Breast epithelium (tissue), 4 donors: ENCODE measurements at regions not wholly inside any gene's neighbourhood (a gene's known extent, or its start where the extent isn't known, plus 50 kb on each side); places are given as distances from the start of the nearest gene placed in this dataset.

ENCODE experiments used
- DNase-seq, 2 donors: peaks; one replicate each; pipeline ENCODE4 v3.0.0-alpha.2; 2019; ENCODE audit warnings: low spot score in 2 of 2
- H3K27ac ChIP-seq, 2 donors: fragments of 200-600 bp; sonication (generic) in 1 of 2; one replicate each; pipeline ENCODE4 v1.5.1; 2016 to 2019; ENCODE audit warnings: mild to moderate bottlenecking in 1 of 2
- H3K27me3 ChIP-seq, 2 donors: fragments of 200-600 bp; sonication (generic) in 1 of 2; one replicate each; pipeline versions ENCODE4 v1.5.1 to v1.6.0; 2017 to 2019; ENCODE audit warnings: control low read depth in 1 of 2, mild to moderate bottlenecking in 1 of 2
- H3K36me3 ChIP-seq: fragments of 200-600 bp; one replicate; pipeline ENCODE4 v1.5.1; 2019
- H3K4me1 ChIP-seq, 2 donors: fragments of 200-600 bp; sonication (generic); one replicate each; pipeline ENCODE4 v1.5.1; 2016 to 2019; ENCODE audit warnings: control low read depth in 1 of 2
- H3K4me3 ChIP-seq, 3 donors: fragments of 200-600 bp; sonication (generic); 1 replicate in 2 of 3; 2 replicates in 1 of 3; pipeline ENCODE4 v1.5.1; 2016 to 2019; ENCODE audit warnings: mild to moderate bottlenecking in 3 of 3, moderate library complexity in 2 of 3
- H3K9me3 ChIP-seq, 2 donors: fragments of 200-600 bp; sonication (generic) in 1 of 2; one replicate each; pipeline ENCODE4 v1.5.1; 2016 to 2019; ENCODE audit warnings: control low read depth in 1 of 2
- CTCF ChIP-seq, 3 donors: fragments of 450-650 bp; IDR thresholded peaks; one replicate each; pipeline ENCODE4 v1.5.1; 2016 to 2017; ENCODE audit warnings: antibody characterized with exemption in 3 of 3, mild to moderate bottlenecking in 3 of 3, moderate library complexity in 3 of 3
- POLR2A ChIP-seq: fragments of 450-650 bp; IDR thresholded peaks from one replicate; pipeline ENCODE4 v1.6.1; 2016; ENCODE audit warnings: antibody characterized with exemption, mild to moderate bottlenecking, moderate library complexity
- POLR2AphosphoS5 ChIP-seq, 3 donors: sonication (generic); formaldehyde crosslinking; IDR thresholded peaks; one replicate each; pipeline ENCODE4 v1.6.1; 2017; ENCODE audit warnings: antibody characterized with exemption in 3 of 3
- intact Hi-C: fragments of 100-400 bp; cut with DNase I; formaldehyde crosslinking; loops from one replicate; pipeline ENCODE4 v1.15.1; 2023; ENCODE audit warnings: low total_unique reads

- H3K4me3 ChIP-seq = no peak overlapping the region
- H3K27ac ChIP-seq = no peak overlapping the region
- H3K27me3 ChIP-seq = no peaks in the 10 kb centered on the region
- no peaks in the 10 kb centered on the region for H3K36me3 ChIP-seq
- intact Hi-C loops = no loop called here
- no peaks in the 10 kb centered on the region for H3K9me3 ChIP-seq
- no peaks in the 10 kb centered on the region for H3K4me1 ChIP-seq
- TF ChIP-seq POLR2A (no peak), CTCF (IDR thresholded peaks at IDR 0.05) (no peak), POLR2AphosphoS5 (IDR thresholded peaks at IDR 0.05) (no peak)
- DNase-seq = no peak
Measured at GRCh38 chr14:27410981-27411380, 813.1 kb upstream of the NOVA1 start.

- intact Hi-C loops = no loop called here
- H3K4me3 ChIP-seq = no peak overlapping the region
- no peak overlapping the region for H3K27ac ChIP-seq
- no peaks in the 10 kb centered on the region for H3K9me3 ChIP-seq
- DNase-seq = no peak
- H3K36me3 ChIP-seq = no peaks in the 10 kb centered on the region
- no peaks in the 10 kb centered on the region for H3K4me1 ChIP-seq
- no peaks in the 10 kb centered on the region for H3K27me3 ChIP-seq
- TF ChIP-seq POLR2A (no peak), POLR2AphosphoS5 (IDR thresholded peaks at IDR 0.05) (no peak), CTCF (IDR thresholded peaks at IDR 0.05) (no peak)
Measured at GRCh38 chr14:27427796-27428195, 830.0 kb upstream of the NOVA1 start.

- H3K4me3 ChIP-seq = no peak overlapping the region
- no peak for DNase-seq
- H3K4me1 ChIP-seq = no peaks in the 10 kb centered on the region
- H3K36me3 ChIP-seq = no peaks in the 10 kb centered on the region
- no peak overlapping the region for H3K27ac ChIP-seq
- no peaks in the 10 kb centered on the region for H3K9me3 ChIP-seq
- no peaks in the 10 kb centered on the region for H3K27me3 ChIP-seq
- intact Hi-C loops = no loop called here
- TF ChIP-seq POLR2A (no peak), CTCF (IDR thresholded peaks at IDR 0.05) (no peak), POLR2AphosphoS5 (IDR thresholded peaks at IDR 0.05) (no peak)
Measured at GRCh38 chr14:27435923-27436670, 838.3 kb upstream of the NOVA1 start.

GRCh38 chr14:27484633-27485032, 886.8 kb upstream of the NOVA1 start:
- DNase-seq = no peak
- TF ChIP-seq POLR2A (no peak), POLR2AphosphoS5 (IDR thresholded peaks at IDR 0.05) (no peak), CTCF (IDR thresholded peaks at IDR 0.05) (no peak)
- Histone ChIP-seq H3K27ac (no peak overlapping the region), H3K27me3 (no peaks in the 10 kb centered on the region), H3K9me3 (no peaks in the 10 kb centered on the region), H3K4me1 (no peaks in the 10 kb centered on the region), H3K36me3 (no peaks in the 10 kb centered on the region), H3K4me3 (no peak overlapping the region)
- intact Hi-C loops = no loop called here

- no peaks in the 10 kb centered on the region for H3K27me3 ChIP-seq
- intact Hi-C loops = no loop called here
- no peaks in the 10 kb centered on the region for H3K4me1 ChIP-seq
- H3K36me3 ChIP-seq = no peaks in the 10 kb centered on the region
- TF ChIP-seq CTCF (IDR thresholded peaks at IDR 0.05) = no peak
- no peak for TF ChIP-seq POLR2AphosphoS5 (IDR thresholded peaks at IDR 0.05)
- TF ChIP-seq POLR2A = no peak
- no peak for DNase-seq
- no peaks in the 10 kb centered on the region for H3K9me3 ChIP-seq
- no peak overlapping the region for H3K27ac ChIP-seq
- H3K4me3 ChIP-seq = no peak overlapping the region
Measured at GRCh38 chr14:27485193-27485592, 887.4 kb upstream of the NOVA1 start.
